Endothelial cell of umbilical vein (primary cell): ENCODE measurements at regions not wholly inside any gene's neighbourhood (a gene's known extent, or its start where the extent isn't known, plus 50 kb on each side); places are given as distances from the start of the nearest gene placed in this dataset.
"Not testable (repeated sequence)": the region's sequence is repeated elsewhere in the genome, so short reads cannot be mapped to it uniquely, and the experiment has no call there.

Source experiments
- CTCF ChIP-seq, 2 donors: IDR thresholded peaks; 1 replicate in 1 of 2; 2 replicates in 1 of 2; pipeline ENCODE4 v1.5.1; 2011; ENCODE audit warnings: low read length in 2 of 2, mild to moderate bottlenecking in 2 of 2, moderate library complexity in 2 of 2, control low read depth in 1 of 2, inconsistent platforms in 1 of 2, low read depth in 1 of 2; ENCODE audit not compliant: insufficient read depth in 1 of 2; ENCODE audit errors: extremely low read depth in 1 of 2
- EZH2 ChIP-seq: IDR thresholded peaks from 2 replicates; pipeline ENCODE4 v1.6.1; 2012; ENCODE audit warnings: borderline replicate concordance, low read depth, mild to moderate bottlenecking, moderate library complexity, low read length, inconsistent platforms; ENCODE audit not compliant: severe bottlenecking
- FOS ChIP-seq: IDR thresholded peaks from 2 replicates; pipeline ENCODE4 v1.6.1; 2011; ENCODE audit warnings: mild to moderate bottlenecking, low read length, moderate library complexity, borderline replicate concordance; ENCODE audit not compliant: insufficient read depth
- MAX ChIP-seq: IDR thresholded peaks from 2 replicates; pipeline ENCODE4 v1.6.1; 2011; ENCODE audit not compliant: insufficient read depth, insufficient read length
- MYC ChIP-seq: IDR thresholded peaks from one replicate; pipeline ENCODE4 v1.6.1; 2011; ENCODE audit warnings: mild to moderate bottlenecking, low read depth, low read length
- POLR2A ChIP-seq: IDR thresholded peaks from 2 replicates; pipeline ENCODE4 v1.6.1; 2012; ENCODE audit warnings: low read depth, mild to moderate bottlenecking, control low read depth, low read length
- POLR2AphosphoS5 ChIP-seq: IDR thresholded peaks from 2 replicates; pipeline ENCODE4 v1.6.1; 2012; ENCODE audit warnings: low read depth, mild to moderate bottlenecking, control low read depth, low read length, moderate library complexity; ENCODE audit not compliant: insufficient read depth

- TF ChIP-seq MAX; CTCF (IDR thresholded peaks at IDR 0.05; ENCODE audit: extremely low read depth in 1 of 2, insufficient read depth in 1 of 2, low read depth in 1 of 2, low read length in 2 of 2); FOS; POLR2A; EZH2; POLR2AphosphoS5; MYC: not testable (repeated sequence)
Observed at GRCh38 chr6:27014053-27014452, 233.4 kb upstream of the PRSS16 start.
